Tibial nerve (tissue), 4 donors: ENCODE measurements at regions not wholly inside any gene's neighbourhood (a gene's known extent, or its start where the extent isn't known, plus 50 kb on each side); places are given as distances from the start of the nearest gene placed in this dataset.

Experiments used
- DNase-seq, 2 donors: peaks; one replicate each; pipeline ENCODE4 v3.0.0-alpha.2; 2019; ENCODE audit warnings: low spot score in 2 of 2
- H3K27ac ChIP-seq, 4 donors: fragments of 200-600 bp; sonication (generic) in 3 of 4; one replicate each; pipeline ENCODE4 v1.5.1; 2017 to 2019; ENCODE audit warnings: mild to moderate bottlenecking in 1 of 4
- H3K27me3 ChIP-seq, 2 donors: fragments of 200-600 bp; sonication (generic) in 1 of 2; one replicate each; pipeline versions ENCODE4 v1.5.1 to v1.6.0; 2017 to 2019
- H3K36me3 ChIP-seq, 3 donors: fragments of 200-600 bp; sonication (generic); one replicate each; pipeline ENCODE4 v1.5.1; 2018 to 2019
- H3K4me1 ChIP-seq, 4 donors: fragments of 200-600 bp; sonication (generic) in 3 of 4; one replicate each; pipeline ENCODE4 v1.5.1; 2017 to 2019
- H3K4me3 ChIP-seq, 4 donors: fragments of 200-600 bp; sonication (generic) in 3 of 4; one replicate each; pipeline ENCODE4 v1.5.1; 2017 to 2019; ENCODE audit warnings: mild to moderate bottlenecking in 1 of 4, moderate library complexity in 1 of 4
- H3K9me3 ChIP-seq, 4 donors: fragments of 200-600 bp; sonication (generic) in 3 of 4; one replicate each; pipeline ENCODE4 v1.5.1; 2017 to 2019
- CTCF ChIP-seq, 5 experiments: fragments of 200-600 bp in 3 of 5; fragments of 450-650 bp in 2 of 5; sonication (generic) in 3 of 5; IDR thresholded peaks; one replicate each; pipeline ENCODE4 v1.5.1; 2016 to 2019; ENCODE audit warnings: antibody characterized with exemption in 5 of 5, mild to moderate bottlenecking in 3 of 5, moderate library complexity in 2 of 5
- EP300 ChIP-seq, 2 donors: sonication (generic); formaldehyde crosslinking; IDR thresholded peaks; one replicate each; pipeline ENCODE4 v1.6.1; 2017; ENCODE audit warnings: antibody characterized with exemption in 2 of 2, mild to moderate bottlenecking in 1 of 2
- POLR2A ChIP-seq, 2 donors: fragments of 450-650 bp; IDR thresholded peaks; one replicate each; pipeline ENCODE4 v1.6.1; 2017; ENCODE audit warnings: antibody characterized with exemption in 2 of 2, mild to moderate bottlenecking in 2 of 2, moderate library complexity in 2 of 2
- WGBS, 2 donors: methylation state at CpG; one replicate each; pipeline ENCODE4 v1.1.5; 2018; 5-methylcytosine and 5-hydroxymethylcytosine counted together

DNA sequence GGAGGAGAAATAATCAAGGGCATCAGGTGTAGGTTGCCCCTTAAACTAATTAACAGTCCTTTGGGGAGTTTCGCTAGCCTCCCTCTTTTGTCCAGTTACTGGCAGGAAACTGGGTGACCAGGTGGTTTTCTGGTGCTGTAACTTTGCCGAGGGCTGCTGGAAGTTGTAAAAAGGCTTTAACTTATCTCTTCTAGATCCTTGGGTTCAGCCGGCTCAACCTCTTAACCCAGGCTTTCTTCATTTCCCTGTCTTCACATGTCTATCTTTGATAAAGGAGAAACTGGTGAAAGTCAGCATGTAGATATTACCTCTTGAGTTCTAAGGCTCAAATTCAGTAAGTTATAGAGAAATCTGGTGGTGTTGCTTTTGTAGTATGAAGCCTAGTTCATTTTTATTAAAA is 289.7 kb upstream of the NRIP1 start:
- Histone ChIP-seq H3K4me3 (no peak overlapping the region), H3K9me3 (no peaks in the 10 kb centered on the region), H3K36me3 (no peaks in the 10 kb centered on the region), H3K4me1 (no peaks in the 10 kb centered on the region), H3K27ac (no peak overlapping the region), H3K27me3 (no peaks in the 10 kb centered on the region)
- 40 to 45% methylated on average over 3 of the region's 3 CpGs for WGBS, 2 donors
- no peak for DNase-seq
- TF ChIP-seq POLR2A (IDR thresholded peaks at IDR 0.05) (no peak), CTCF (IDR thresholded peaks at IDR 0.05) (no peak), EP300 (IDR thresholded peaks at IDR 0.05) (no peak)

- 50 to 64% methylated on average over 6 of the region's 6 CpGs for WGBS, 2 donors
- Histone ChIP-seq H3K27me3 (no peaks in the 10 kb centered on the region), H3K27ac (no peak overlapping the region), H3K9me3 (no peaks in the 10 kb centered on the region), H3K4me3 (no peak overlapping the region), H3K36me3 (no peaks in the 10 kb centered on the region), H3K4me1 (no peaks in the 10 kb centered on the region)
- no peak for DNase-seq
- TF ChIP-seq POLR2A (IDR thresholded peaks at IDR 0.05) (no peak), CTCF (IDR thresholded peaks at IDR 0.05) (no peak), EP300 (IDR thresholded peaks at IDR 0.05) (no peak)
These were observed 290.3 kb upstream of the NRIP1 start for GRCh38 chr21:15355066-15355465.

- DNase-seq, result no peak
- Histone ChIP-seq H3K36me3 (no peaks in the 10 kb centered on the region), H3K27ac (no peak overlapping the region), H3K9me3 (no peaks in the 10 kb centered on the region), H3K4me3 (no peak overlapping the region), H3K4me1 (no peaks in the 10 kb centered on the region), H3K27me3 (no peaks in the 10 kb centered on the region)
- 44 to 62% methylated on average over 4 of the region's 4 CpGs for WGBS, 2 donors
- TF ChIP-seq CTCF (IDR thresholded peaks at IDR 0.05) (no peak), EP300 (IDR thresholded peaks at IDR 0.05) (no peak), POLR2A (IDR thresholded peaks at IDR 0.05) (no peak)
These were observed 294.5 kb upstream of the NRIP1 start for GRCh38 chr21:15359251-15359650.

GRCh38 chr21:15362458-15362857 is 297.7 kb upstream of the NRIP1 start:
- Histone ChIP-seq H3K36me3 (no peaks in the 10 kb centered on the region), H3K4me3 (no peak overlapping the region), H3K27me3 (no peaks in the 10 kb centered on the region), H3K4me1 (no peaks in the 10 kb centered on the region), H3K27ac (no peak overlapping the region), H3K9me3 (peaks cover 0 to 6% (median 0%) of the 10 kb centered on the region in 4 donors)
- no peak for DNase-seq
- WGBS, 2 donors, result 77 to 81% methylated on average over 4 of the region's 4 CpGs
- TF ChIP-seq EP300 (IDR thresholded peaks at IDR 0.05) (no peak), CTCF (IDR thresholded peaks at IDR 0.05) (no peak), POLR2A (IDR thresholded peaks at IDR 0.05) (no peak)

DNA sequence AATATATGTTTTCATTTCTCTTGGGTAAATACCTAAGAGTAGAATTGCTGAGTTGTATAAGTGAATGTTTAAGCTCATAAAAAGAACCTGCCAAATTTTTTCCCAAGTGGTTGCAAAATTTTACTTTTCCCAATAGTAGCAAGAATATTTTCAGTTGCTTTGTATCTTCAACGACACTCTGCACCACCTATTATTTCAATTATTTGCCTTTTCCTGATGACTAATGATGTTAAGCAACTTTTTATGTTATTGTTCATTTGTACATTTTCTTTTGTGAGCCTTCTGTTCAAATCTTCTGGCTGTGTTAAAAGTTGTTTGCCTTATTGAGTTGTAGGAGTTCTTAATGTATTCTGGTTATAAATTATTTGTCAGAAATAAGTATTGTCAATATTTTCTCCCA is 299.1 kb upstream of the NRIP1 start:
- Histone ChIP-seq H3K4me1 (no peaks in the 10 kb centered on the region), H3K27ac (no peak overlapping the region), H3K9me3 (peaks cover 0 to 6% (median 0%) of the 10 kb centered on the region in 4 donors), H3K36me3 (no peaks in the 10 kb centered on the region), H3K4me3 (no peak overlapping the region), H3K27me3 (no peaks in the 10 kb centered on the region)
- no peak for DNase-seq
- TF ChIP-seq CTCF (IDR thresholded peaks at IDR 0.05) (no peak), POLR2A (IDR thresholded peaks at IDR 0.05) (no peak), EP300 (IDR thresholded peaks at IDR 0.05) (no peak)
- 55 to 61% methylated on average over 1 of the region's 1 CpG for WGBS, 2 donors
